ENCODE measurements at regions not wholly inside any gene's neighbourhood (a gene's known extent, or its start where the extent isn't known, plus 50 kb on each side); places are given as distances from the start of the nearest gene placed in this dataset.

DNA sequence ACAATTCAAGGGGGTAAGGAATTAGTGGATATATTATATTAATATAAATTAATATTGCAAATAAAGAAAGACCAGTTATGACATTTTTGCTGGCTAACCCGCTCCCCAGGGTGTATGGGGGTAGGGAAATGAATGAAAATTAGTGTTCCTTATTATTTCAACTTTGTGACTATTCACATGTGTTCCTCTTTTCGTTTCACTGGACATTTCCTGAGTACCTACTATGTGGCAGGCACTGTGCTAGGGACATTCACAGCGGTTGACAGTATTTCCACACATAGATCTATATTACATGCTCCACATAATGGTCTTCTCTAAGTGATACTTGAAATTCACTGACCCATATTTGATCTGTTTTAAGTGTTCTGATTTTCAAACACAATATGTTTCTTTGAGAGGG is 129.8 kb upstream of the USP15 start:
- Histone ChIP-seq H3K27ac (no peak overlapping the region), H3K27me3 (replicated peaks; ENCODE audit: insufficient read depth) (no peaks in the 10 kb centered on the region), H3K4me1 (ENCODE audit: control insufficient read depth in 1 of 2, low read depth in 2 of 2) (no peaks in the 10 kb centered on the region), H3K4me3 (no peak overlapping the region), H3K9me3 (no peaks in the 10 kb centered on the region), H3K36me3 (no peaks in the 10 kb centered on the region)
- ATAC-seq (ENCODE audit: insufficient number of reproducible peaks, low FRiP score, low read depth): no peak
- TF ChIP-seq CTCF (IDR thresholded peaks at IDR 0.05): no peak
- DNase-seq (ENCODE audit: low spot score): no peak

GRCh38 chr12:62130834-62131552 is 129.2 kb upstream of the USP15 start:
- ATAC-seq (ENCODE audit: insufficient number of reproducible peaks, low FRiP score, low read depth): no peak
- no peak for TF ChIP-seq CTCF (IDR thresholded peaks at IDR 0.05)
- no peak overlapping the region for H3K27ac ChIP-seq

DNA sequence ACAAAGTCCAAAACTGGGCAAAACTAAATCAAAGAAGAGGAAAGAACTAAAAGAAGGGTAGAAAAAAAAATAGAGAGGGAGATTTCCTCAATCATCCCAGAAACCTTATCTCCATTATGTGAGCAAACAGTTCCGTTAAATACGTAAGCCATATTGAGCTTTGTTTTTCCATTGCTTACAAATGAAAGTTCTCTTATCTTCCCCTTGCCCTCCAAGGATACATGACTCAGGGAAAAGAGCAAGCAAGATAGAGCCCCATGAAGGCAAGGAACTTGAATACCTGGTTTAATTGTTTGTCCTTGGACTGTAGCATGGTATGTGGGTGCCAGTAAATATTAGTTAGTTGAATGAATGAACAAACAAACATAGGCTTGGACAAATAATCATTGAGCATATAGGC is 126.8 kb upstream of the USP15 start:
- H3K4me1 ChIP-seq (ENCODE audit: control insufficient read depth in 1 of 2, low read depth in 2 of 2): no peaks in the 10 kb centered on the region
- no peak overlapping the region for H3K4me3 ChIP-seq
- ATAC-seq (ENCODE audit: insufficient number of reproducible peaks, low FRiP score, low read depth) (no peak), DNase-seq (ENCODE audit: low spot score) (no peak)
- no peaks in the 10 kb centered on the region for H3K36me3 ChIP-seq
- H3K9me3 ChIP-seq: no peaks in the 10 kb centered on the region
- H3K27ac ChIP-seq: no peak overlapping the region
- TF ChIP-seq CTCF (IDR thresholded peaks at IDR 0.05): no peak
- H3K27me3 ChIP-seq (replicated peaks; ENCODE audit: insufficient read depth): no peaks in the 10 kb centered on the region

More at GRCh38 chr12:62130834-62131552, 129.2 kb upstream of the USP15 start:
- Histone ChIP-seq H3K4me3 (no peak overlapping the region), H3K4me1 (ENCODE audit: control insufficient read depth in 1 of 2, low read depth in 2 of 2) (no peaks in the 10 kb centered on the region), H3K36me3 (no peaks in the 10 kb centered on the region), H3K9me3 (no peaks in the 10 kb centered on the region), H3K27me3 (replicated peaks; ENCODE audit: insufficient read depth) (no peaks in the 10 kb centered on the region)
- no peak for DNase-seq (ENCODE audit: low spot score)

DNA sequence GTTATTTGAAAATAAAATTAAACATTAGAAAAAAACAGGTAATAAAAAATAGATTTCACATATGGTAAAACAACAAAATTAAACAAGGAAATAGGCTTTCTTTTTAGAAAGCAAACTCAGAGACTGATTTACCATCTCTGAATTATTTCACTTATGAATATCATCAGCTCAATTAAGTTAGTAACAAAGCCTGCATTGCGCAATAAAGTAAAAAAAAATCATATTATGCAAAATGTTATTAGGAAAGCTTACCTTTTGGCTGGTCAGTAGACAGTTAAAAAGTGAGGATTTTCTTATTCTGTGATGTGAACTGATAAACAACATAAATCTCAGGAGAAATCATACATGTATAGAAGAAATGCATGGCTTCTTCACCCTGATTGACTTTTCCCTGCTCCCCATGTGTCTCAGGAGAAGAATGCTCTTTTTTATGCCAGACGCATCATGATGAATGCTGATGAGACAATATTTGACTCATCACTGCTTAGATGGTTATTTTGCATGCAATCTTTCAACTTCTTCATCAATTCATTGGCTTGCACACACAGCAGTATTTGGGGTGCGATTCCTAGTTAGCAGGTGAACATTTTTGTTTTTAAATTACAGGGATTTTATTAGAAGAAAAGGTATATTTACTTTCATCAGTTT is 124.5 kb upstream of the USP15 start:
- Histone ChIP-seq H3K27me3 (replicated peaks; ENCODE audit: insufficient read depth) (no peaks in the 10 kb centered on the region), H3K9me3 (no peaks in the 10 kb centered on the region), H3K27ac (no peak overlapping the region), H3K4me3 (no peak overlapping the region), H3K4me1 (ENCODE audit: control insufficient read depth in 1 of 2, low read depth in 2 of 2) (no peaks in the 10 kb centered on the region), H3K36me3 (no peaks in the 10 kb centered on the region)
- TF ChIP-seq CTCF (IDR thresholded peaks at IDR 0.05): no peak
- ATAC-seq (ENCODE audit: insufficient number of reproducible peaks, low FRiP score, low read depth) (no peak), DNase-seq (ENCODE audit: low spot score) (no peak)

GRCh38 chr12:62136496-62136895 is 123.7 kb upstream of the USP15 start:
- no peak for ATAC-seq (ENCODE audit: insufficient number of reproducible peaks, low FRiP score, low read depth)
- H3K27ac ChIP-seq: no peak overlapping the region

More at GRCh38 chr12:62136496-62136895, 123.7 kb upstream of the USP15 start:
- Histone ChIP-seq H3K27me3 (replicated peaks; ENCODE audit: insufficient read depth) (no peaks in the 10 kb centered on the region), H3K36me3 (no peaks in the 10 kb centered on the region), H3K4me3 (no peak overlapping the region), H3K4me1 (ENCODE audit: control insufficient read depth in 1 of 2, low read depth in 2 of 2) (no peaks in the 10 kb centered on the region), H3K9me3 (no peaks in the 10 kb centered on the region)
- DNase-seq (ENCODE audit: low spot score): no peak
- TF ChIP-seq CTCF (IDR thresholded peaks at IDR 0.05): no peak

Measured in thoracic aorta (tissue), 2 donors.